Daoy (cell line): ENCODE measurements at regions not wholly inside any gene's neighbourhood (a gene's known extent, or its start where the extent isn't known, plus 50 kb on each side); places are given as distances from the start of the nearest gene placed in this dataset.
A peak's percentile ranks its signal among the peaks of the same experiment; 100 is the strongest.

Experiments used
- DNase-seq: peaks from one replicate; pipeline ENCODE4 v3.0.0-alpha.2; 2015; ENCODE audit warnings: low read depth

DNA sequence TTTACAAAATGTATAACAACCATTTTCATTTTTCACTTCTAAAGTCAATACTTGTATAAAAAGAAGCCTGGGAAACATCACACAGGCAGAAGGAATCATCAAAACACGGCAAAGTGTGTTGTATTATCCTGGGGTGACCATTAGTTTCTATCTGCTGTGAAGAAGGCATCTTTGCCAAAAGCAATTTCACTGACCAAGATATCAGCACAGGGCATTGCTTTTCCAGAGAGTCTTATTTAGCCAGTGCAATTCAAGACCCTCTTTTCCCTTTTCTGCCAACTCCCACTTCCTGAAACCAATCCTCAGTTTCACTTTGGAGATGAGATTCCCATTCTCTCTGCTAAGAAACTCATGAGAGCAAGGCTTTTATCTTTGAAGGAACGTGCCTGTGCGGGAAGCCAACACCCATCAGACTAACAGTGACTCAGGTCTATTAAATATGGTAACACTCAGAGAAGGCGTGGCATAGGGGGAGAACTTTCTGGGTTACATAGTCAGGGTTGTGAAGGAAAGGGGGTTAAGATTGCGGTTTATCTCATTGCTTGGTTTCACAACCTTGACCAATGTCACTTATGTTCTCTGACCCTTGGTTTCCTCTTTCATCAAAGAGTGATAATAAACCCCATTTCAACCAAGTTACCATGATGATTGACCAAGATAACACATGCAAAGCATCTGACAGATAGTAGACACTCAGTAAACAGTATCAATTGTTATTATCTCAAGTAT lies 666.9 kb upstream of the KLF4 start:
- peak; percentile 86 for DNase-seq

DNA sequence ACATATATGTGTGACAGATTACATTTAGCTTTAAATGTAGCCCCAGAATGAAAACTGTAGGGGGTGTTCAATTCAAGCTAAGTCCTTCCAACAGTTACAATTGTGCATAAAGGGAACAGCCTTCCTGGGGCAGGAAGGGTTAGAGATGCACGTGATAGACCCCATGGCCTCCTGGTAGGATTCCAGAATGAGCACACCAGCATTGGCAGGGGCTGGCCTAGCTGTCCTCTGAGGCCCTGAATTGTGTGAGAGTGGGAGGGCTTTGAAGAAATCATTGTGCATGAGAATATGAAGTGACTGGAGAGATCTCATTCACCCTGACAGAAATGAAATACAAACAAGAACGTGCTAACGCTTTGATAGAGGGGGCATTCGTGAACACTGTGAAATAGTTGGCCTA lies 663.8 kb upstream of the KLF4 start:
- no peak for DNase-seq

DNA sequence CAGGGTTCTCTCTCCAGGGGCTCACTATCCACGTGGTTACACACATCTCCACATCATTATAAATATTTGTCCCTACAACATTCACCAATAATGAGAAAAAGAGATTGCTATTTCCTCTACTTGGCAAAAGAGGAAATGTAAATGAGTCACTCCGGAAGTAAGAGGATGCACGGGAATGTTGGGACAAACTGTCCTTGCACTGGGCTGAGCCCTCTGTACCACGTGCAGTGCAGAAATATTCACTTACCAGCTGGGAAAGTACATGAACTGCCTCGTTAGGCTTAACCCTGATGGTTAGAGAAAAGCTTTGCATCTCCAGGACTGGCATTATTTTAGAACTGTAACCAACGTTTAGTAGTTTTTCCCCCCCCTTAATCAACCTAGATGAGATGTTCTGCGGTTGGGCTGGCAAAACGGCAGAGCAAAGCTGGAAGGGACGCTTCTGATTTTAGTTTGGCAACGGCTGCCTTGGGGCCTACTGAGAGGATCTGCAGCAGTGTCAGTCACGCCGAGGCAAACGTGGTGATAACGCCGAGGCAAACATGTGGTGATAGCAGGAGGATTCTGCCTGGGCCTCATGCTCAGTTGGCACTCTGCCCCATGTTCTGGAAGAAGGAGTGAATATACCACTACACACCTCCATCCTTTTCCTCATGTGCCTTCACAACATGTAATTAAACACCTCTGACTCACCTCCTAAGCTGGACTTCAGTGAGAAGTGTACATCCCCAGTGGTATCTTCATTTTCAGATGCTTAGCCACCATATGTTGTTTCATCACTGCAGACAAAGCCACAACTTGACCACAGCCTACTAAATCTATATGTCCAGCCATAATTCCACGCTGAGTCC lies 661.4 kb upstream of the KLF4 start:
- DNase-seq: peak; percentile 77

DNA sequence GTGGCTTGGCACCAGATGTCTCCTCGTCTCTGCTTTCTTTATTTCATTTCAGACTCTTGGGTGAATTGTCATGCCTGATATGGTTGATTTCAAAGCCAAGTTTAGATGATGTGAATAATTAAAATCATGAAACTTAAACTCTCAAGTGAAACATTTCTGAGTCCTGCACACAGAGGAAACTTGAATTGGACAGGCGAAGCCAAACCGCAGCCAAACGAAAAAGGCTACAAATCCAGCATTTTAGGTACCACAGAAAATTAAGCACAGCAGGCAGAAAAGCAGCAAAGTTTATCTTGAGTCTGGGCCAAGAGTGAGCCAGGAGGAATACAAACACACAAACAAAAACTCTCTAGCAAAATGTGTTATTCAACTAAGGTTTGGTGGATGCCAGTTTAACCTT lies 659.8 kb upstream of the KLF4 start:
- DNase-seq: no peak

DNA sequence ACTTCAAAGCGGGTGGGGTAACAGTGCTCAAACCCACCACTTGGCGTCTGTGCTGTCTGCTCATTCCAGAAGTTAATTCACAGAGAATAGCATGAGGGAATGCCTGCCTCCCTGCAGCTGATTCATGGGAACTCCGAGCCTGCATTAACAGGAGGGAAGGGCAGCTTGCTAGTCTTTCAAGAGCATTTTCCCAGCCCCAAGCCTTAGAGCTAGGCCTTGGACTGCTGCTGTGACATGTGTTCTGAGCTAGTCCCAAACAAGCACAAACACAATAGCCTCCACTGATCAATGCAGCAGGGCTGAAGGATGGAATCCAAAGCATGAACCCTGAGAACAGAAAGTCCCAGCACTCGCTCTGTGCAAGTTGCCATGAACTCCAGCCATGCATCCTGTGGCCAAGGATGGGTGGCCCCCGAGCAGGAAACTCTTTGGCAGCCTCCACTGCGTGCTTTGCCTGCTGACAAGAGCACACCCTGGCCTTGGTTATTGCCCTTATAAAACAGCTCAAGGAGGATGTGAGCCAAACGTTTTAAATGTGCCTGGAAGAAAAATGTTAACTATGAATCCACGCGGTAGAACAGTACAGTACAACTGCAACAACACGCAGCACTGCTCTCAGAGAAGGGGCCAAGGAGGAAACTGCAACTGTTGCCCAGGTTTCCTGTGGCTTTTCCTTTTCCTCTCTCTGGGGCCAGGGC lies 653.1 kb upstream of the KLF4 start:
- DNase-seq: peak; percentile 16

DNA sequence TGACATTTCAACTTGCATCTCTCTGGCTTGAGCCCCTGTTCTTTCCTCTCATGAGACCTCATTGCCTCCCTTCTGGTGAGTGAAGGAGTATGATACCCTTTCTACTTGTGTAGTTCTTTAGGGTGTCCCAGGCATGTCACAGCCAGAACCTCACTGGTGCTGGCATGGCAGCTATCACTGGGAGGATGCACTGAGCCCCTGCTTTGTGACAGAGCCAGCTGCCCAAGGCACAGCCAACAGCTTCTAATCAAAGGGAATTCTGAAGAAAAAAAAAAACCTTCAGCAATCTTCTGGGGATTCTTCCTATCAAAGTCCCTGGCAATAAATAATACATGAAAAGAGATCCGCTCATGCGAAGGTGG lies 652.6 kb upstream of the KLF4 start:
- DNase-seq: no peak

DNA sequence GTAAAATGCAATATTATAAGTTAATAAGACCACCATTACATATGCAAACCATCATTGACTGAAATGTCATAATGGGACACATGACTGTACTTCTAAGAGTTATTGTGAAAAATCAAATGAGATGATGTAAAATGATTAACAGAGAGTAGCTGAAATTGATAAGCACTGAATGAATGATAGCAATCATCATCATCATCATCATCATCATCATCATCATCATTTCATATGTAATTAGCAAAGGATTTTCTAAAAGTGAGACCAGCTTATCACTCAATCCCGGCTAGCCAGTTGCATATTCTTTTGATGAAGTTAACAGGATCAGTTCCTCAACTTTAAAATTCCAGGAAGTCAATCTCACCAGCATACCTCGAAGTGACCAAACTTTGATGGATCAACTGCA lies 650.3 kb upstream of the KLF4 start:
- no peak for DNase-seq

DNA sequence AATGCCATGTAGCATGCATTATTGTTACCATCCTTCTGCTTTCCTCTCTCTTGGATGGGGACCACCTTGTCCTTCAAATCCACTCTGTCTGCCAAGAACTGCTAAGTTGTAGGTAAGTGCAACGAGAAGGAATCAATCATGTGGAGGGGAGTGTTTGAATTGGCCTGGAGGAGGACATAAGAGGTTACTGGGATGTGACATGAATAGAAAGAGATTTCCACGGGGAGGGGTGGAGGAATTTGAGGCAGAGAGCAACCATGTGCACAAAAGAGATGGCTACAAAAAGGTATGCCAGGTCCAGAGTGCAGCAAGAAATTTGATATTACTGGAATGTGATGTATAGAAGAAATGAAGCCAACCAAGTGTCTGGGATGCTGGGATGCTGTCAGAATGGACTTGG lies 648.9 kb upstream of the KLF4 start:
- no peak for DNase-seq

DNA sequence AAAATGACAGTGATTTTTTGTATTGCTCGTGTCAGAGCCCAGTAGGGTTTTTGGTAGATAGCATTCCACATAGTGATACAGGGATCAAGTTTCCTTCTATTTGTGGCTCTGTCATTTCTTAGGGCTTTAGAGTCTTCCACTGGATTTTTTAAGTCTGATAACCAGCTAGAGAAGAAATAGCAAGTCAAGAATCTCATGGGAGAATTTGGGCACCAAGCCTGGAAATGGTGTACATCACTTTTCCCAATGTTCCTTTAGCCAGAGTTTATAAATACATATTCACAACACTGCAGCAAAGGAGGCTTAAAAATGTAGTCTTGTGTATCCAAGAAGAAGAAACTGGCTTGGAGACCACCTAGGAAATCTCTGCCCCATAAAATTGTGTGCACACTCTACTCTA lies 647.1 kb upstream of the KLF4 start:
- no peak for DNase-seq

DNA sequence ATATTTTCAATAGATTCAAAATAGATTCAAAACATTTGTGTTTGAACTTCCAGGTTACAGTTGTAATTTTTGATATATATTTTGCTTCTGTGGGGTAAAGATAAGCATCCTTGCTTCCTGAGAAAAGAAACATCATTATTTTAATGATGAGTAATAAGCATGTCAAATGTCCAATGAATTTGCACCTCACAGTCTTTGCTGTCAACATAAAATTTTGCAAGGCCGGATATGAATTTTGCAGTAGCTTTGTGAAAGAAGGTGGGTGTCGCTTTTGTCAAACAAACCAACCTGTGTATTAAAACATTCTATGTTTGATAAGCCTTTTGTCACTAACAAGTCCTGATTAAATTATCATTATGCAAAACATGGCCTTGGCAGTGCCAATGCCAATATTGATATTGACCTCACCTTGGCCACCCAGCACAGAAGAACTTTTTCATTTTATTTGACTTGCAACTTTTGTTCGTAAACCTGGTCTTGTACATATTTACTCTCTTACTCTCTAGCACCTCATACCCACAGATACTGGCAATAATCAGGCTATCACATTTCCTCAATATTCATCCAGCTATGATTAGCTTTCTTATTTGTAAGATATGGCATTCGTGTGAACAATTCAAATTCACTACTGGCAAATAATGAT lies 645.0 kb upstream of the KLF4 start:
- no peak for DNase-seq

DNA sequence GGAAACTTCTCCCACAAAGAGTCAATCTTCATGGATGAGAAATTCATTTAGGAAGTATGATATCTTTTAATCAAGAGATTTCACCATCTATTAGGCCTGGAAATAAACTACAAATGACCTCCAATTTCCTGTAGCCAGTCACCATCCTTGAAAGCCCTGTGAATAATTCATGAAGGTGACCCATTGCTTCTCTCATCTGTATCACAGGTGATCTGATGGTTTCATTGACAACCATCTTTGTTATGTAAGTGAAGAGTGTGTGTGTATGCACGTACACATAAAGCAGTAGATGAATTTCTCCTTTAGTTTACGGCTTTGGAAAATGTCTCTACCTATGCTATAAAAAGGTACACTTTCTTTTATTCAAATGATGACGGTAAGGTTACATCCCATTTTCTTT lies 644.1 kb upstream of the KLF4 start:
- no peak for DNase-seq

DNA sequence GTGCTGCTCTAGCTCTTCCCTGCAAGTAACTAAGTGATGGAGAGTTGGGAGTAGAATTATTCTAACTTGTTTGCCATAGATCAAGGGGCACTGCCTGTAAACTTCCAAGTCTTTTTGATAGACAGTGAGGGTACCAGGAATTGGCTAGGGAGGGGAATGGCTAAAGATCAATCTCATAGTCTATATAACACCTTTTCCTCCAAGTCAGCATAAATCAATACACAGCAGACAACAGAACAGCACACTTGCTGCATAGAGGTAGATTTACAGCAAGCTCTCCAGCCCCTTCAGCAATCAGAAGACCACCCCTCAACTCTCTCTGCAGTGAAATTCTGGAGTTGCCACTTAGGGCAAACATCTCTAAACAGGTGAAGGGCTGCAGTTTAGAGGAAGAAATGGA lies 643.5 kb upstream of the KLF4 start:
- no peak for DNase-seq

DNA sequence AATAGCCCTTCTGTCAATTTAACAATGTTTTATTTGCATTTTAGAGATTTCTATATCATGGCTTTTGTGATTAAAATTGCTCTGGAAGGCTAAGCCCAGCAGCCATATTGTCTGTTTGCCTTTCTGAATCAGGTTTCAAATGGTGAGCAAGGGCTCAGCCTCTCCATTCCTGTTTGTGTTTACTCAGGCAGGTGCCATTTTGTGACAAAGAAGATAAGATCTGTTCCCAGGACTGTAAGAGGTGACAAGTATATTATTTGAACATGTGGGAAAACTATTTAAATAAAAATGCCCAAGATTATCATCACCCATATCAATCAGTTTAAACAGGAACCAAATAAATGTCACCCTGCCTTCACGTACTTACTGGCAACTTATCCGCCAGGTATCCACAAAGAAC lies 641.3 kb upstream of the KLF4 start:
- no peak for DNase-seq

DNA sequence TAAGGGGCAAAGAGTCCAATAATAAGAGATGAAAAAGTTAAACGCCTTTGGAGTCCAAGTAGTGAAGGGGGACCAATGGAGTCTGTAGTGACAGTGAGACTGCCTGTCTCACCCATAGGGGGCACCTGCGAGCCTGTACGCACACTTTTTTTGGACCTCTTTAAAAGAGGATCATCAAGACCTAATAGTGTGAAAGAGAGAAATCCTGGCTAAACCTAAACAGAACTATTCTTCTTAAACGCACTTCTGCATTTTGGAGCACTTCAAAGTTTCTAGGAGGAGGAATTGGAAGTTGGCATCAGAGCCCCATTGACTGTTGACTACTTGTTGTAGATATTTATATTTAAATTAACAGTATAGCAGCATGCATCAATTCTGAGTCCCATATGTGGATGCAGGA lies 636.1 kb upstream of the KLF4 start:
- DNase-seq: peak; percentile 43

DNA sequence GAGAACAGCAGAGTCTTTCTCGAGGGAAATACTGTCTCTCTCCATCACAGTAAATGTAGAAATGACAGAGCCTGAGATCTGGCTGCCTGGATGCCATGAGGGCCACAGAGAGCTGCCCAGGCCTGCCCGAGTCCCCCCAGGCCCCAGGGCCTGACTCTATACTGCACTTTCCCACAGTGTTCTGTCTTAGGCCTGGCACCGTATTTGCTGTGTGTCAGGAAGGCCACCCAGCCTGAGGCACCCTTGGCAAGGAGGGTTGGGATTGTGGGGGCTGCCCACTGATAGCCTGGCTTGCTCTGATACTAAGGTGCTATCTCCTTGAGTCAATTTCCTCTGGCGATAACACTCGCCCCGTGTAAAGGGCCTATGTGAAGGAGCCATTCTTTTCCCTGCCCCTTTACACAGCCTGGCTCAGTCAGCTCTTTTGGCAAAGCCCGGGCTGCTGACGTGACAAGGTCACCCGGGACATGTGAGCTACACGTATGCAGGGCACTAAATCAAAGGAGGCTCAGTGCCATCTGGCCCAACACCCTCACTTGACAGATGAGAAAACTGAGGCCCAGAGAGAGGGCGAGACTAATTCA lies 630.1 kb upstream of the KLF4 start:
- DNase-seq: no peak

DNA sequence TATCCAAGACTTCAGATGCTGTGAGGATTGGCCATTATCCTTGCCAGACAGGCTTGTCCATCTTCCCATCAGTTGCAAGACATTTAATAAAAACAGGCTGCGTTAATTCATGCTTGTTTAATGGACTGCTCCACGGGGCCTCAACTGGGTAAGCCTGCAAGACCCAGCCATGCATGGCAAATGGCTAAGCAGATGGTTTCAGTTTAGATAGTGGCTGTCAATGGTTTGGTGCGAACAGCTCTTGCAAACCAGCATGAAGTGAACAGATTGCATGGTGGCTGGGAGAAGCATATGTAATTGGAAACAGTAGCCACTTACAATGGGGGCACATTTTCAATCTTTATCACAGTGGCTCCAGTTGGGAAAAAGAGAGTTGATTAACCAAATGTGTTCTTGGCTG lies 628.2 kb upstream of the KLF4 start:
- DNase-seq: no peak

DNA sequence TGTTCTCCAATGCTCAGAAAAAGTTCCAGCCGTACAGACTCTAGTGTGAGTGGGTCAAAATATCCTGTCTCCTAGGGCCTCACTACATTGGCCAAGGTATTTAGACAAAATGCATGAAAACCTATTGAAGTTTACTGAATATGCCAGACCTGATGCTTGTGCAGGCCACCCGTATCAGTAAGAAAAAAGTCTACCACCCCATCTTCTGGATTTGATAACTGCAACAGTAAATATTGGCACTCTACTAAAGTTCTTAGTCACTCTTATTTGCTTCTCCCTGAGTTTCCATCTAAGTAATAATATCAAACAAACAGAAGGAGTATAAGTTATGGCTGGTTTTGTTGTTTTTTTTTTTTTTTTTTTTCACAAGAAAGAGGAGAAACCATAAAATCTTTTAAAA lies 627.7 kb upstream of the KLF4 start:
- DNase-seq: no peak

DNA sequence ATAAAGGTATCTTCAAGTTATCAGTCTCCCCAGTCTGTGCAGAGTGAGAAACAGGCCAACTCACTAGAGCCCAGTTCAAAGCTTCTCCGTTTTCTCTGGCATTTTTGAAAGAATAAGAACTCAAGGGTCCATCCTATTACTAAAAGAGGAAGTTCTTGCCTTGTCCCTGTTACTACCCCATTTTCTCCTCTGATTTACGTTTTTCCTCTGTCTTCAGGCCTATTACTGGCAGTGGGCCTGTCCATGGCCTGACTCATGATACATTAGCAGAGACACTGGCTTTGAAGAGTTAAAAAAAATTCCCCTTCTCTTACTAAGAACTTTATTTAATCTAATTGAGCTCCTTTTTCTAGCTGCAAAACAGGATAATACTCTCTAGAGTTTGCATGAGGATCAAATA lies 624.0 kb upstream of the KLF4 start:
- DNase-seq: no peak

DNA sequence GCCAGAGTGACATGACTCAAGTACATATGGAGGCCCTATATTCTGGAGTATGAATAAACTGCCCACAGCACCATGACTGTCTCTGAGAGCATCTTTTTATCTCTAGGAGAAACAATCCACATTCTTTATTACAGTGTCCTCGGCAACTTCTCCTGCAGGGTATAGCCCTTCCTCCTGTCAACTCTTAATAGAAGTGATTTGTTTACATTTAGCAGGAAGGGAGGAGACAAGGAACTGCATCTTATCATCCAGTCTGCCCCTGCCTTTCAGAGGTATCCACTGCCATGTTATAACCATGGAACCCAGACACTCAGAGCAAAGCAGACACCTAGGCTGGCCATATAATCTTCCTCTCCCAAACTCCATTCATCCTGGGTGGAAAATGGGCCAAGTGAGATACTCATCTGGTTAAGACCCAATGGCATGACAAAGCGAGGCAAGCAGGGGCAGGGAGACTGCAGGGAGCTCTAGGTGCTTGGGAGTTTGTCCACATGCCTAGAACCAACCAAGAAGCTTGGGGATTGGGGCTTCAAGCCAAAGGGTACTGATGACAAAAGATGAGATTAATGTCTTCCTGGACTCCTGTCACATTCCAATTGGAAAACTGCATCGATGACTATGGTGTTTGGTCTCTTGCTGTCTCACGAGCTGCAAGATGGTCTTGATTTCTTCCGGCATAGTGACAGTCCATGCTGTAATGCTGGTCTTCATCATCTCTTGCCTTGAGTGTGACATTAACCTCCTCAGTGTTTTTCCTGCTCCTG lies 620.5 kb upstream of the KLF4 start:
- DNase-seq: no peak

DNA sequence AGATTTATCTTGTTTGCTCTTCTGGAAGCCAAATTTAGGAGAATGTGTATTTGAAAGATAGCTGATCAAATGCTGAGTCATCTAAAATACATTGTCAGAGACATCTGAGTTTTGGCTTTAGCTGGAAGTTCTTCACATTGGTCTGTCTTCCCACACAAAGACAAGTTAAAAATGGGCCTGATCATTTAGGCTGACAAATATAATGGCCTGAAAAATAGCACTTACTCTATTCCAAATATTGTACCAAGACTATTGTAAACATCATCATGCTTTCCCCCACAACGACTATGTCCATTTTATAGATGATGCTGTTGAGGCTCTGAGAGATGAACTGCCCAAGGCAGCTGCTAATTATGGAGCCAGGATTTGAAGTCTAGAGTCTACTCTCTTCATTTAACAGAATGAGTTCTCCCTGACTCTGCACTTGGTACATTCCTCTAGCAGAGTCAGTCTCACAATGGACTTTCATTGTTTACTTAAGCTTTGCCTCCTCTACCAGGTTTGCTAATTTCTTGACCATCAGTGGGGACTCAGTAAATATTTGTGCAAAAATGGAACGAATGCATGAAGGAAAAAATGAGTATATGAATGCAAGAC lies 619.4 kb upstream of the KLF4 start:
- DNase-seq: no peak

DNA sequence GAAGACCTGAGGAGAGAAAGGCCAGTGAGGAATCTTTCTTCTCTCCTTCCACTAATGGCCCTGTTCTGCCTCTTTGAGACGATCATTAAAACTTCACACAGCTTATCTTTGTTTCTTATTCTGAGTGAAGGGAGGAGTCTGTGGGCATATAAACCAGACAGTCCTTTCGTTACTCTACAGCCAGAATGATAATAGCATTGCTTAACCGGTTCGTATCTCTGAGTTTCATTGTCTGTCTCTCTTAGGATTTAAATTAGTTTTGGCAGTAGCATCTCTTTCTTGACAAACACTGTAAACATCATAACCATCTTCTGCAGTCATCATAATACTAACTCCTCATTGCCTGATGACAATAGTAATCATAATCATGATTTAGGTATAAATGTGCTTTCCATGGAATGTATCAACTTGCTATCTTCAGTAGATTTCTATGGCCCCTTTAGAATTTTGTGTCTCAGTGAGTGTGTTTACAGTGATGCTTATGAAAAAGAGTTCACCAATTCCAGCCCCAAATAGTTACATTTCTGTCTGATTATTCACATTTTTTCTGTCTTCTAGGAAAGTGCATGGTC lies 618.8 kb upstream of the KLF4 start:
- DNase-seq: no peak
